H1 (cell line): ENCODE measurements at regions not wholly inside any gene's neighbourhood (a gene's known extent, or its start where the extent isn't known, plus 50 kb on each side); places are given as distances from the start of the nearest gene placed in this dataset.
"Not testable (repeated sequence)": the region's sequence is repeated elsewhere in the genome, so short reads cannot be mapped to it uniquely, and the experiment has no call there.

ENCODE experiments used
- POLR2AphosphoS5 ChIP-seq: IDR thresholded peaks from 2 replicates; pipeline ENCODE4 v1.6.1; 2011; ENCODE audit warnings: low read depth, low read length
- TAF1 ChIP-seq: IDR thresholded peaks from 2 replicates; pipeline ENCODE4 v1.6.1; 2011; ENCODE audit warnings: mild to moderate bottlenecking, low read depth, low read length
- TCF12 ChIP-seq: IDR thresholded peaks from 2 replicates; pipeline ENCODE4 v1.6.1; 2011; ENCODE audit warnings: low read depth, mild to moderate bottlenecking, low read length
- TF ChIP-seq, protein P1 (sequence below), 3 experiments: IDR thresholded peaks; 1 replicate in 2 of 3; 2 replicates in 1 of 3; pipeline versions ENCODE4 v1.5.1 to v1.6.1; 2011; ENCODE audit warnings: low read length in 3 of 3, mild to moderate bottlenecking in 3 of 3, inconsistent platforms in 2 of 3, low read depth in 1 of 3, moderate library complexity in 1 of 3; ENCODE audit not compliant: insufficient read depth in 1 of 3; ENCODE audit errors: control extremely low read depth in 1 of 3

DNA sequence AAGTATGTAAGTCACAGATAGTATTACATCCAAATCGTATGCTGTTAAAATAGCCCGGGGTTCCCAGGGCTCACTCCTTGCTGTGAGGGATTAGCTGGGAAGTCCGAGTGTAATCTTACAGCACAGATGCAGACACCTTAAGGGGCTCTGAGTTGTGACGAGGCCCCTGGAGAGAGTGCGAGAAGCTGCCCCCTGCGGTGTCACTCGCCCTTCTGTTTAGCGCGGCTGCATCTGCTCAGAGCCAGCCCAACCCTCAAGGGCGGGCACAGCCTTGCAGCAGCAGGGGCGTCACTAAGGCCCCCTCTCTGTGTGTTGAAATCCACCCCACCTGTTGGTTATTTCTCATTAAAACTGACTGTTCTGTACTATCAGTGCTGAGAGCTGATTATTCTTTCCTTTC, 135.8 kb downstream of the LAT start:
- not testable (repeated sequence) for TF ChIP-seq TAF1, TCF12, POLR2AphosphoS5
- TF ChIP-seq, protein P1, sequence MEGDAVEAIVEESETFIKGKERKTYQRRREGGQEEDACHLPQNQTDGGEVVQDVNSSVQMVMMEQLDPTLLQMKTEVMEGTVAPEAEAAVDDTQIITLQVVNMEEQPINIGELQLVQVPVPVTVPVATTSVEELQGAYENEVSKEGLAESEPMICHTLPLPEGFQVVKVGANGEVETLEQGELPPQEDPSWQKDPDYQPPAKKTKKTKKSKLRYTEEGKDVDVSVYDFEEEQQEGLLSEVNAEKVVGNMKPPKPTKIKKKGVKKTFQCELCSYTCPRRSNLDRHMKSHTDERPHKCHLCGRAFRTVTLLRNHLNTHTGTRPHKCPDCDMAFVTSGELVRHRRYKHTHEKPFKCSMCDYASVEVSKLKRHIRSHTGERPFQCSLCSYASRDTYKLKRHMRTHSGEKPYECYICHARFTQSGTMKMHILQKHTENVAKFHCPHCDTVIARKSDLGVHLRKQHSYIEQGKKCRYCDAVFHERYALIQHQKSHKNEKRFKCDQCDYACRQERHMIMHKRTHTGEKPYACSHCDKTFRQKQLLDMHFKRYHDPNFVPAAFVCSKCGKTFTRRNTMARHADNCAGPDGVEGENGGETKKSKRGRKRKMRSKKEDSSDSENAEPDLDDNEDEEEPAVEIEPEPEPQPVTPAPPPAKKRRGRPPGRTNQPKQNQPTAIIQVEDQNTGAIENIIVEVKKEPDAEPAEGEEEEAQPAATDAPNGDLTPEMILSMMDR (IDR thresholded peaks at IDR 0.05; ENCODE audit: control extremely low read depth in 1 of 3, insufficient read depth in 1 of 3, low read depth in 1 of 3, low read length in 3 of 3): not testable (repeated sequence)
